HG02885 (cell line): ENCODE measurements at regions not wholly inside any gene's neighbourhood (a gene's known extent, or its start where the extent isn't known, plus 50 kb on each side); places are given as distances from the start of the nearest gene placed in this dataset.
A peak's percentile ranks its signal among the peaks of the same experiment; 100 is the strongest.
"Not testable (repeated sequence)": the region's sequence is repeated elsewhere in the genome, so short reads cannot be mapped to it uniquely, and the experiment has no call there.

Source experiments
- ATAC-seq: cut with Tn5 transposase; IDR thresholded peaks from one replicate; pipeline ENCODE4 v1.9.1; 2021; ENCODE audit warnings: mild to moderate bottlenecking; ENCODE audit not compliant: unreplicated experiment, poor library complexity

GRCh38 chr13:39803156-39803555 lies 147.7 kb downstream of the COG6 start:
- no peak for ATAC-seq

DNA sequence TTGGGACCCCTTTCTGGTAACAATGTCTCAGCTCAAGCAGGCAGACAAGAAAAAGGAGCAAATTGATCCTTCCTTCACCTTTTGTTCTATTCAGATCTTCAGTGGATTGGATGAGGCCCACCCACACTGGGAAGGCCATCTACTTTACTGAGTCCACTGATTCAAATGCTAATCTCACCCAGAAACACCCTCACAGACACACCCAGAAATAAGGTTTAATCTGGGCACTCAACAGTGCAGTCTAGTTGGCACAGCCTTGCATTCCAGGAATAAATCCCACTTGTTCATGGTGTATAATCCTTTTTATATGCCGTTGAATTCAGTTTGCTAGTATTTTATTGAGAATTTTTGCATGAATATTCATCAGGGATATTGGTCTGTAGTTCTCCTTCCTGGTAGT lies 148.4 kb downstream of the COG6 start:
- ATAC-seq, result no peak

DNA sequence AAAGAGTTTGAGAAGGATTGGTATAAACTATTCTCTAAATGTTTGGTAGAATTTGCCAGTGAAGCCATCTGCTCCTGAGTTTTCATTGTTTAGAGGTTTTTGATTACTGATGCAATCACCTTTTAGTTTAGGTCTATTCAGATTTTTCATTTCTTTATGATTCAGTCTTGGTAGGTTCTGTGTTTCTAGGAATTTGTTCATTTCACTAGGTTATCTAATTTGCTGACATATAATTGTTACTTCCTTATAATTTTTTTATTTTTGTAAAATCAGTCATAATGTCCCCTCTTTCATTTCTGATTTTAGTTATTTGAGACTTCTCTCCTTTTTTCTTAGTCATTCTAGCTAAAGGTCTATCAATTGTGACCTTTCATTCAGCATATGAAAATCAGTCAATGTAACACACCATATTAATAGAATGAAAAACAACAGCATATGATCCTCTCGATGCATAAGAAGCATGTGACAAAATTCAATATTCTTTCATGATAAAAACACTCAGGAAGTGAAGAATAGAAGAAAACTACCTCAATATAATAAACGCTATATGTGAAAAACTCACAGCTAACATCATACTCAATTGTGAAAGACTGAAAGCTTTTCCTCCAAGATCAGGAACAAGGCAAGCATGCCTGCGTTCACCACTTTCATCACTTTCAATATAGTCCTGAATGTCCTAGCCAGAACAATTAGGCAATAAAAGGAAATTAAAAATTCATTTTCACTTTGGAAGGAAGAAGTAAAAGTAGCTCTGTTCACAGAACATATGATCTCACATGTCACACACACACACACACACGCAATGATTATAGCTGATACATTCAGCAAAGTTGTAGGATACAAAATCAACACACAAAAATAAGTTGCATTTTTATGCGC lies 149.1 kb downstream of the COG6 start:
- no peak for ATAC-seq

DNA sequence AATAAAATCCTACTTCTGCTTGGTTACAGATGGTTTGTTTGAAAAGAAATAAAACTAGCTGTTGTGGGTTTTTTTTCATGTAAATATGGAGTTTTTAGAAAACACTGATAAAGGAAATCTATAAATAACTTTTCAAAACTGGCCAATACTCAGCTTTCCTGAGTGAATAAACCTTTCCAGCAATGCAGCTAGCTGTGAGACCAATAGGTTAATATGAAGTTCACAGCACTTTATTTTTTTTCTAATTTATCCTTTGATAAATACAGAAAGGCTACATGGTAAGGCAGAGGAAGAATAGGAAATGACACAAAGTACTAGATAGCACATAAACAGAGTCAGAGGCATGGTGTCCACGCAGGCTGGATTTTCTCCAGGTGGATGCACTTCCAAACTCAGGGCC lies 154.0 kb downstream of the COG6 start:
- ATAC-seq, result no peak

GRCh38 chr13:39810091-39810877 lies 154.8 kb downstream of the COG6 start:
- ATAC-seq, result no peak

DNA sequence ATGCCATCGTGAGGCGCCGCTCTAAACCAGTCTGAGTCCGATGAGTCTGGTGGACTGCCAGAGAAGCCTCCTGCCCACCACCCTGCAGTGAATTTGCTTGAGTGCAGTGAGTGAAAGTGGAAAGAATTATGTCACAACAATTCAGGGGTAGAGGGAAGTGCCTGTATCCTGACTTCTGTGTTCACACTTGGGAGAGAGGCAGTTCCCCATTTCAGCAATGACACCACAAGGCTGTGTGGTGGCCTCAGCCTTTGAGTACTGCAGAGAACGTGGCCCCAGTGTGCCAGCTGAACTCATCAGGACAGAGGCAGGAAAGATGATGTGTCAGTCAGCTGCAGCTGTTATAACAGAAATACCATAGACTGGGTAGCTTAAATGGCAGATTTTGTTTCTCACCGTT lies 155.6 kb downstream of the COG6 start:
- no peak for ATAC-seq

GRCh38 chr13:39811696-39812095 lies 156.2 kb downstream of the COG6 start:
- no peak for ATAC-seq

DNA sequence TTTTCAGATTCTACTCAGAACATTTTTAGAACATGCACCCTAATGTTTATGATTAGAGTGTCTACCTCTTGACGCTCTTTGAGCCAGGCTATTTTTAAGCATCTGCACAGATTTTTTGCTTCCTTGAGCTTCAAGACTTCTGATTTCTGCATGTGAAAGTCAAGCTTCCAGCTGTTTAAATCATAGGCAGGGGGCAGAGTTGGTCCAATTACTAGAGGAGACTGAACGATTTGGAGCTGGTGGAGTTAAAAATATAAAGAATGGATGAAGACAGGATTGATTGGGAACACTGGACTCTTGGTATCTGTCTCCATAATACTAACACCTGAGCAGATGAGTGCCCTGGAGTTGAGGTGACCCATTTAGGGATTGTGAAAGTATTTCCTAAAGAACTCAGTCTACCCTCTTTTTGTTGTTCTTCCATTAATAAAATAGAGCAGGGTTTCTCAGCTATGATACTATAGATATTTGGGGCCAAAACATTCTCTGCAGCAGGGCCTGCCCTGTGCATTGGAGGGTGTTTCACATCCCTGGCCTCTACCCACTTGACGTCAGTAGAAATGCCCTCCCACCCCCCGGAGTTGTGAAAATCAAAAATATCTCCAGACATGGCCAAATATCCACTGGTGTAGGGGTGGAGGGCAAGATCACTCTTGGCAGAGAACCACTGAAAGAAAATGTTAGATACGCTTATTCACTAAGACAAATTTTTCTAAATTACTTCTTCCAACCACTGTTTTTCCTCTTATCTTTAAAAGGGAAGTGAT lies 160.1 kb downstream of the COG6 start:
- no peak for ATAC-seq

DNA sequence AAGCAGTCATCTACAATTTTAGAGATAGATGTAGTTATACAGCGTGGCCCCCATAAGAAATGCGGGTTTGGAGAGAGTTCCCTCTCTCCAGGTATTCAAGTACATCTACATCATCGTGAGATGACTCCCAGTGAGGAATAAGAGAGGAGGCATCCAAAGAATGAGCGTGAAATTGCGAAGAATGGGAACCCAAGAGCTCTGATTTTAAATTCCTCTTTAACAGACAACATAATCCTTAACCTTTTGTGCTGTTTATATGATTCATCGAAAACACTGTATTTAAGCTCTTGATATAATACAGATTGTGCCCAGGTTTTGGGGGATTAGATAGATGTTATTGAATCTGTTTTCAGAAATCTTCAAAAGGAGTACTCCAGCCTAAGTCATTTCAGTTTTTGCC lies 161.5 kb downstream of the COG6 start:
- no peak for ATAC-seq

GRCh38 chr13:39818953-39819352 lies 163.5 kb downstream of the COG6 start:
- no peak for ATAC-seq

- no peak for ATAC-seq
Observed at GRCh38 chr13:39820606-39821005, 165.1 kb downstream of the COG6 start.

GRCh38 chr13:39821977-39822376 lies 166.5 kb downstream of the COG6 start:
- no peak for ATAC-seq

DNA sequence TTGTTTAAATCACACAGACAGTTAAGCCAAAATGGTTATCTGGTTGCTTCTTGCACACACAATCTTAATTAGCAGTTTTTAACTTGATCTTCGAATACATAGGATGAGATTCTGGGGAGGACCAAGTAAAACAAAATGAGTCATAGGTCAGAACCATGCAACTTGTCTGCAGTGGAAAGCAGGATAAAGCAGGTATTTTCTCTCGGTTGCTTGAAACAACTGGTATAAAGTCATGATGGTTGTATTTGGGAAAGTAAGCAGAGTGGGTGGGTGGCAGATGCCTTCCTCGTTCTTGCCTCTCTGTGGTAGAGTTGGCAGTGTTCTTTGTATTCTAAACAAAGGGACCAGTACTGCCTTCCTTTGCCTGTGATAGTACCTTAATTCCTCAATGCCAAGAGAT lies 167.0 kb downstream of the COG6 start:
- ATAC-seq, result no peak

DNA sequence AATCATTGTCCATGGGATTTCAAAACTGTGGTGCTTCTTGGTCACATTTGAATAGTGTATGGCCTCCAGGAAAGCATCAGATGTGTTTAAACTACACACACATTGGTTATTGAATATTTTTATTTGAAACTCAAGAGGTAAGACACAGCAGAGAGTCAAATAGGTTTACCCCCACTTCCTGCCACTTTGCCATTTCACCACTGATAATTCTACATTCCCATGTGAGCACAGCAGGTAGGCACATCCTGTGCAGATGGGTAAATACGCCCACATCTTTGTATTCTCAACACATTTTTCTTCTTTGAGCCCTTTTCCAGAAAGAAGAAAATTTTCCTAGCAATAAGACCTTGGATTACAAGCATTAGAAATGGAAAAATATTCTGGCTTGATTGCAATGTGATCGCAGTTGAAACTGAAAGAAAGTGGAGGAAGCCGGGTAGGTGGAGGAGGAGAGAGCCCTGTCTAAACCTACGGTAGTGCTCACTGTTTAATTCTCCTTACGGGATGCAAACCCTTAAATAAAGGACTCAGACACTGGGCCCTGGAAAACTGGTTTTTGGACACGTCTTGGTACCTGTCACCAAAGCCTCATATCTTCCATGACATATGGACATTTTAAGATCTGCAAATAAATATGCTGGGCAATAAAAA lies 167.7 kb downstream of the COG6 start:
- no peak for ATAC-seq

- no peak for ATAC-seq
Observed at GRCh38 chr13:39825886-39826285, 170.4 kb downstream of the COG6 start.

- ATAC-seq, result no peak
Observed at GRCh38 chr13:39835253-39835652, 179.8 kb downstream of the COG6 start.

DNA sequence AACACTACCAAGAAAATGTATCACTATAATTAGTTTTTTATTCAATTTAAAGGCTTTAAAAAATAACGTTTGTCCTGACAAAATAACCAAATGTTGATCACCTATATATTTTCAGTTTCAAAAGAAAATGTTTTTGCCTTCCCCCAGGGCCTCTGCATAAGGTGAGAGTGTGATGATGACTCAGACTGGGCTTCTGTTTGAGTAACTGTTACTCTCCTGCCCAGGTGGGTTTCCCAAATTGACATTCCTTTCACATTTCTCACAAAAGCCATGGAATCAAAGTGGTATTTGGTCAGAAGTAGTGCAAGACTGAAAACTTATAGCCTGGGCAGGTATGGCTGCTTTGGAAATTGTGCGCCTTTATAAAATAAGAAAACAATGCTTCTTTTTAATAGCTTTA lies 180.6 kb downstream of the COG6 start:
- ATAC-seq, result peak; percentile 59

- not testable (repeated sequence) for ATAC-seq
Observed at GRCh38 chr13:39837866-39838265, 182.4 kb downstream of the COG6 start.

DNA sequence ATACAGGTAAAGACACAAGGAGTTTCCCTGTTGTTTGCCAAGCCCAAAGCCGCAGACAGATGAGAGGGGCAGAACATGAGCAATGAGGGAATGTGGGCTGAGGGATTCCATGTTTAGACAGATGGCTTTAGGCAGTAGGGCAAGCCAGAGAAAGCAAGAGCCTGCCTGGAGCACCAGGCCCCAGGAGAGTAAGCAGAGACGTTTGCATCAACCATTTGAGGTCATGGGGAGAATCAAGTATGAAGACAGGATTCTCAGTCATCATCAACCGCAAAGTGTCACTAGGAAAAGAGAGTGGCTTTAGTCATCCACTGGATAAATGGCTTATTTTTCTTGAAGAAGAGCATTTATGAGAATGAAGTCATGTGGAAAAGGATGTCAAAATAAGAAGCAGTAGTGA lies 184.7 kb downstream of the COG6 start:
- no peak for ATAC-seq

GRCh38 chr13:39847336-39847735 lies 191.9 kb downstream of the COG6 start:
- no peak for ATAC-seq
